ENCODE measurements at regions not wholly inside any gene's neighbourhood (a gene's known extent, or its start where the extent isn't known, plus 50 kb on each side); places are given as distances from the start of the nearest gene placed in this dataset.
A peak's percentile ranks its signal among the peaks of the same experiment; 100 is the strongest.

DNA sequence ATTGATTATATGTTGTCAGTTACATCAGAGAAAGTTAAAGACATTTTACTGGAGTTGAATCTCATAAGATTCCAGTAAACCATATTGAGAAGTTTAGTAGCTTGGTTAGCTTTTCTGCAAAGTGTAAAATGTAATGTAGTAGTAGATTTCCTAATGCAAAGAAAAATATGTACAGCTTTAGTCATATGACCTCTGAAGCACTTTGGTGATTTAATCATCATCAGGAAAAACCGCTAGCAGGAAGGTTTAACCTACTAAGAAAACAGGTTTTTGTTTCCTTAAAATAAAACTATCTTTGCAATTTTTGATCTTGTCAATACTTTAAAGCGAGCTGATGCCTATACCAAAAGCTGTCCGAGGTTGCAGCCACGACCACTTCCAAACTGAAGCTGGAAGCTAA is 364.6 kb upstream of the ZNF385D start:
- Histone ChIP-seq H3K9ac (ENCODE audit: low read length) (no peak overlapping the region), H3K27me3 (ENCODE audit: low read length) (no peaks in the 10 kb centered on the region), H3K79me2 (ENCODE audit: insufficient read depth, low read length) (no peaks in the 10 kb centered on the region), H2AFZ (ENCODE audit: low read depth, low read length, severe bottlenecking) (no peak overlapping the region), H3K9me3 (ENCODE audit: insufficient read depth, low read length) (no peaks in the 10 kb centered on the region), H3K4me2 (ENCODE audit: low read depth, low read length, poor library complexity, severe bottlenecking) (no peak overlapping the region), H3K36me3 (ENCODE audit: low read length) (no peaks in the 10 kb centered on the region), H3K27ac (ENCODE audit: low read depth, low read length) (no peak overlapping the region), H4K20me1 (ENCODE audit: low read depth, low read length) (no peaks in the 10 kb centered on the region), H3F3A (ENCODE audit: insufficient read depth) (no peaks in the 10 kb centered on the region), H3K4me3 (ENCODE audit: insufficient read depth, low read length, poor library complexity, severe bottlenecking) (no peak overlapping the region), H3K9me2 (replicated peaks; ENCODE audit: insufficient read depth, low read length) (no peaks in the 10 kb centered on the region)
- TF ChIP-seq, protein P1, sequence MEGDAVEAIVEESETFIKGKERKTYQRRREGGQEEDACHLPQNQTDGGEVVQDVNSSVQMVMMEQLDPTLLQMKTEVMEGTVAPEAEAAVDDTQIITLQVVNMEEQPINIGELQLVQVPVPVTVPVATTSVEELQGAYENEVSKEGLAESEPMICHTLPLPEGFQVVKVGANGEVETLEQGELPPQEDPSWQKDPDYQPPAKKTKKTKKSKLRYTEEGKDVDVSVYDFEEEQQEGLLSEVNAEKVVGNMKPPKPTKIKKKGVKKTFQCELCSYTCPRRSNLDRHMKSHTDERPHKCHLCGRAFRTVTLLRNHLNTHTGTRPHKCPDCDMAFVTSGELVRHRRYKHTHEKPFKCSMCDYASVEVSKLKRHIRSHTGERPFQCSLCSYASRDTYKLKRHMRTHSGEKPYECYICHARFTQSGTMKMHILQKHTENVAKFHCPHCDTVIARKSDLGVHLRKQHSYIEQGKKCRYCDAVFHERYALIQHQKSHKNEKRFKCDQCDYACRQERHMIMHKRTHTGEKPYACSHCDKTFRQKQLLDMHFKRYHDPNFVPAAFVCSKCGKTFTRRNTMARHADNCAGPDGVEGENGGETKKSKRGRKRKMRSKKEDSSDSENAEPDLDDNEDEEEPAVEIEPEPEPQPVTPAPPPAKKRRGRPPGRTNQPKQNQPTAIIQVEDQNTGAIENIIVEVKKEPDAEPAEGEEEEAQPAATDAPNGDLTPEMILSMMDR (IDR thresholded peaks at IDR 0.05; ENCODE audit: insufficient read depth, low read length, poor library complexity, severe bottlenecking) = no peak
- no peak for TF ChIP-seq EZH2phosphoT487 (conservative IDR thresholded peaks at IDR 0.05; ENCODE audit: low read length)

DNA sequence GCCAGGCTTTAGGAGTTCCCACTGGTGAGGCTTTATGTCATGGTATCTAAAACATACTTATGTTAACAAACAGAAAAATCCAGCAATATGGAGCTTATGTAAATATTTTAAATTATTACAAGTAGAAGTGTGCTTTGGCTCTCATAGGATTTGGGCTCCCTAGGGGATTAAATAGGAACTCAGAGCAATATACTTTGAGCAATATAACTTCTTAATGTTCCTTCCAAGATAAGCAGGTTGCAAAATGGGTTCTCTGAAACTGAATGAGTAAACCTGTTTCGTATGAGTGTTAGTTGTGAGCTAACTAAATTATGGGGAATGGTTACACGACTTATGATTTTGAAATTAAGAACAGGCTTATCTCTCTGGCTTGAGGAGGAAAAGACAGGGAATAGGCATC is 366.1 kb upstream of the ZNF385D start:
- no peaks in the 10 kb centered on the region for H3K9me3 ChIP-seq (ENCODE audit: insufficient read depth, low read length)
- H3K27me3 ChIP-seq (ENCODE audit: low read length) = no peaks in the 10 kb centered on the region
- H3K27ac ChIP-seq (ENCODE audit: low read depth, low read length) = no peak overlapping the region
- TF ChIP-seq, protein P1 (IDR thresholded peaks at IDR 0.05; ENCODE audit: insufficient read depth, low read length, poor library complexity, severe bottlenecking) = no peak
- TF ChIP-seq EZH2phosphoT487 (conservative IDR thresholded peaks at IDR 0.05; ENCODE audit: low read length) = no peak
- H3K4me3 ChIP-seq (ENCODE audit: insufficient read depth, low read length, poor library complexity, severe bottlenecking) = no peak overlapping the region
- H3K79me2 ChIP-seq (ENCODE audit: insufficient read depth, low read length) = no peaks in the 10 kb centered on the region
- H3K9me2 ChIP-seq (replicated peaks; ENCODE audit: insufficient read depth, low read length) = no peaks in the 10 kb centered on the region
- H3K9ac ChIP-seq (ENCODE audit: low read length) = no peak overlapping the region
- H3K36me3 ChIP-seq (ENCODE audit: low read length) = no peaks in the 10 kb centered on the region
- no peaks in the 10 kb centered on the region for H3F3A ChIP-seq (ENCODE audit: insufficient read depth)
- H2AFZ ChIP-seq (ENCODE audit: low read depth, low read length, severe bottlenecking) = no peak overlapping the region
- no peak overlapping the region for H3K4me2 ChIP-seq (ENCODE audit: low read depth, low read length, poor library complexity, severe bottlenecking)
- H4K20me1 ChIP-seq (ENCODE audit: low read depth, low read length) = no peaks in the 10 kb centered on the region

DNA sequence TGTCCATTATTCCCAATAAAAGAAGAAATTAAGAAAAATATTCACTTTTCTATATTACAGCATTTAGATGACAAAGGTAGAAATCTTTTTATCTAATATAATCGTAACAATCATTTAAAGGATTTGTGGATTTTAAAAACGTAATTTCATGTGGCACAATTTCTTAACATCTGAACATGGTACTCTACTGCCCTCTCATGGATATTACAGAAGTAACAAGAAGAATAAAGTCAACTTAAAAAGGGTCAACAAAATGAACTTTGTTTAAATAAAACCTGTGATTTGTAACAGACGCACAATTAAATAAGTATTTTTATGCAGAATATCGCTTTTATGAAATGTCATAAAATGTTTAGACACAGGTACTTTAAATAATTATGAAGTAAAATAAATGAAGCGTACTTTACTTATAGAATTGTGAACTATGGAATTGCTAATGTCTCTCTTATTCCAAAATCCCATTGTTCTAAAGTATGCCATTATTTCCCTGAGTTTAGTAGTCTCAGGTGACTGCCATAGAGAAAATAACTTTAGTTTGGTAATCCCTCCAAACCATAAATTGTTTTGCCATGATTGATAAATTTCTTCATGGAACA is 366.8 kb upstream of the ZNF385D start:
- Histone ChIP-seq H4K20me1 (ENCODE audit: low read depth, low read length) (no peaks in the 10 kb centered on the region), H3K27ac (ENCODE audit: low read depth, low read length) (no peak overlapping the region), H2AFZ (ENCODE audit: low read depth, low read length, severe bottlenecking) (no peak overlapping the region)

More for the DNA sequence above, 366.8 kb upstream of the ZNF385D start:
- H3K27me3 ChIP-seq (ENCODE audit: low read length) = no peaks in the 10 kb centered on the region
- no peak overlapping the region for H3K4me2 ChIP-seq (ENCODE audit: low read depth, low read length, poor library complexity, severe bottlenecking)
- H3K9me2 ChIP-seq (replicated peaks; ENCODE audit: insufficient read depth, low read length) = no peaks in the 10 kb centered on the region
- H3K4me3 ChIP-seq (ENCODE audit: insufficient read depth, low read length, poor library complexity, severe bottlenecking) = no peak overlapping the region
- H3K9me3 ChIP-seq (ENCODE audit: insufficient read depth, low read length) = no peaks in the 10 kb centered on the region
- TF ChIP-seq EZH2phosphoT487 (conservative IDR thresholded peaks at IDR 0.05; ENCODE audit: low read length) = no peak
- TF ChIP-seq, protein P1 (IDR thresholded peaks at IDR 0.05; ENCODE audit: insufficient read depth, low read length, poor library complexity, severe bottlenecking) = peak; percentile 49
- H3K36me3 ChIP-seq (ENCODE audit: low read length) = no peaks in the 10 kb centered on the region
- H3K9ac ChIP-seq (ENCODE audit: low read length) = no peak overlapping the region
- H3K79me2 ChIP-seq (ENCODE audit: insufficient read depth, low read length) = no peaks in the 10 kb centered on the region
- H3F3A ChIP-seq (ENCODE audit: insufficient read depth) = no peaks in the 10 kb centered on the region
